ENCODE measurements at regions not wholly inside any gene's neighbourhood (a gene's known extent, or its start where the extent isn't known, plus 50 kb on each side); places are given as distances from the start of the nearest gene placed in this dataset.

DNA sequence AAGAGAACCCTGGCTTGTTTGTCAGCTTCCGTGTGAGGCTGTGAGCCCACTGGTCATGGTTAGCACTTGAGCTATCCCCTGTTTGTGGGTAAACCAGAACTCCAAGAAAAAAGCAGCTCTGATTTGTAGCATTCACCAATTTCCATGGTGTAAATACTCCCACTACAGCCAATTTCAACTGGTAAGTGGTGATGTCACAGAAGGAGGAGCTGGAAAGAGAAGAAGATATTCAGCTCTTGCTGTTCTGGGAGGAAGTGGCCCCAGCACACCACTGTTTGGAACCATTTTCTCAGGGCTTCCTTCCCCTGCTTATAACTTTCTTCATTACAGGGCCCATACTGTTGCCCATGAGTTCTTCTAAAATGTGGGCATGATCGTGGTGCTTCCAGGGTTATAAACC lies 500.1 kb upstream of the ZMIZ1 start:
- peaks cover 12% of the 10 kb centered on the region for H3K27me3 ChIP-seq (ENCODE audit: control insufficient read depth, insufficient read depth, low read length)
- H3K79me2 ChIP-seq (ENCODE audit: control insufficient read depth, insufficient read depth, low read length) = no peaks in the 10 kb centered on the region
- H3K36me3 ChIP-seq (ENCODE audit: control insufficient read depth, insufficient read depth, low read length) = no peaks in the 10 kb centered on the region
- TF ChIP-seq, protein P1, sequence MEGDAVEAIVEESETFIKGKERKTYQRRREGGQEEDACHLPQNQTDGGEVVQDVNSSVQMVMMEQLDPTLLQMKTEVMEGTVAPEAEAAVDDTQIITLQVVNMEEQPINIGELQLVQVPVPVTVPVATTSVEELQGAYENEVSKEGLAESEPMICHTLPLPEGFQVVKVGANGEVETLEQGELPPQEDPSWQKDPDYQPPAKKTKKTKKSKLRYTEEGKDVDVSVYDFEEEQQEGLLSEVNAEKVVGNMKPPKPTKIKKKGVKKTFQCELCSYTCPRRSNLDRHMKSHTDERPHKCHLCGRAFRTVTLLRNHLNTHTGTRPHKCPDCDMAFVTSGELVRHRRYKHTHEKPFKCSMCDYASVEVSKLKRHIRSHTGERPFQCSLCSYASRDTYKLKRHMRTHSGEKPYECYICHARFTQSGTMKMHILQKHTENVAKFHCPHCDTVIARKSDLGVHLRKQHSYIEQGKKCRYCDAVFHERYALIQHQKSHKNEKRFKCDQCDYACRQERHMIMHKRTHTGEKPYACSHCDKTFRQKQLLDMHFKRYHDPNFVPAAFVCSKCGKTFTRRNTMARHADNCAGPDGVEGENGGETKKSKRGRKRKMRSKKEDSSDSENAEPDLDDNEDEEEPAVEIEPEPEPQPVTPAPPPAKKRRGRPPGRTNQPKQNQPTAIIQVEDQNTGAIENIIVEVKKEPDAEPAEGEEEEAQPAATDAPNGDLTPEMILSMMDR (conservative IDR thresholded peaks at IDR 0.05 in 1 of 2, IDR thresholded peaks at IDR 0.05 in 1 of 2; ENCODE audit: low read depth in 1 of 2, low read length in 2 of 2) = no peak
- no peak for TF ChIP-seq EZH2 (IDR thresholded peaks at IDR 0.05; ENCODE audit: low read length, missing control alignments)
- H3K9ac ChIP-seq (ENCODE audit: insufficient read depth, low read length) = no peak overlapping the region
- H3K4me1 ChIP-seq (ENCODE audit: control insufficient read depth, extremely low read depth, insufficient read depth, low read length) = no peaks in the 10 kb centered on the region
- DNase-seq (ENCODE audit: low read depth in 2 of 2) = no peak
- no peak overlapping the region for H3K4me2 ChIP-seq (ENCODE audit: extremely low read depth, insufficient read depth, low read length)
- no peak overlapping the region for H2AFZ ChIP-seq (ENCODE audit: low read length)
- H3K9me3 ChIP-seq (ENCODE audit: control insufficient read depth, insufficient read depth, low read depth, low read length) = no peaks in the 10 kb centered on the region
- no peak overlapping the region for H3K4me3 ChIP-seq (replicated peaks in 1 of 4; ENCODE audit: control extremely low read depth in 1 of 4, insufficient read depth in 1 of 4, low read depth in 3 of 4, low read length in 4 of 4)
- H3K27ac ChIP-seq (ENCODE audit: insufficient read depth, low read length) = no peak overlapping the region
- no peaks in the 10 kb centered on the region for H4K20me1 ChIP-seq (ENCODE audit: control insufficient read depth, extremely low read depth, insufficient read depth, low read length)

DNA sequence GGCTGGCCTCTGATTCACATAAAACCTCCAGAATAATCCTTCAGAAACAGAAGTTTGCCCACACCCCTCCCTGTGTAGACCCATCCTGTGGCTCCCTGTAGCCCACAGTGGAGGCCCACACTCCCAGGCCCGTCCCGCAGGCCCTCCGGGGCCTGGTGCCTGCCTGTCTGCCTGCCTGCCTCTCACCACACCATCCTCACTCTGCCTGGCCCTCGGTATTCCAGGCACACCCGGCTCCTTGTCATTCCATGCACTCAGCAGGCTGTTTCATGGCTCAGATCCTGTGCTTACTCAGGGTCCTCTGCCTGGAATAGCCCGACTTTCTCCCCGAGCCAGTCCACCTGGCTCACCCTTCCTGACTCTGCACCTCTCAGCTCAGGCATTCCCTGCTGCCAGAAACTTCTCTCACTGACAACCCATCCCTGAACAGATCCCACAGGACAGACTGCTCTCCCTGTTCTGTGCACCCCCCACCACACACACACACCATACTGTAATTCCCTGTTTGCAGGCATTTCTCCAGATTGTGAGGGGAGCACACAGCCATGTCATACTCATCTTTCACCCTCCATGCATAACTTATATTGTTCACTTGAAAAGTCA lies 498.0 kb upstream of the ZMIZ1 start:
- Histone ChIP-seq H3K79me2 (ENCODE audit: control insufficient read depth, insufficient read depth, low read length) (no peaks in the 10 kb centered on the region), H3K4me2 (ENCODE audit: extremely low read depth, insufficient read depth, low read length) (no peak overlapping the region), H4K20me1 (ENCODE audit: control insufficient read depth, extremely low read depth, insufficient read depth, low read length) (no peaks in the 10 kb centered on the region), H3K9ac (ENCODE audit: insufficient read depth, low read length) (no peak overlapping the region), H3K27me3 (ENCODE audit: control insufficient read depth, insufficient read depth, low read length) (peaks cover 4% of the 10 kb centered on the region), H3K27ac (ENCODE audit: insufficient read depth, low read length) (no peak overlapping the region), H3K9me3 (ENCODE audit: control insufficient read depth, insufficient read depth, low read depth, low read length) (no peaks in the 10 kb centered on the region), H3K4me3 (replicated peaks in 1 of 4; ENCODE audit: control extremely low read depth in 1 of 4, insufficient read depth in 1 of 4, low read depth in 3 of 4, low read length in 4 of 4) (no peak overlapping the region), H3K4me1 (ENCODE audit: control insufficient read depth, extremely low read depth, insufficient read depth, low read length) (no peaks in the 10 kb centered on the region), H3K36me3 (ENCODE audit: control insufficient read depth, insufficient read depth, low read length) (no peaks in the 10 kb centered on the region), H2AFZ (ENCODE audit: low read length) (no peak overlapping the region)
- DNase-seq (ENCODE audit: low read depth in 2 of 2) = peak in 1 of 2 donors; percentile 18
- no peak for TF ChIP-seq EZH2 (IDR thresholded peaks at IDR 0.05; ENCODE audit: low read length, missing control alignments)
- TF ChIP-seq, protein P1 (conservative IDR thresholded peaks at IDR 0.05 in 1 of 2, IDR thresholded peaks at IDR 0.05 in 1 of 2; ENCODE audit: low read depth in 1 of 2, low read length in 2 of 2) = no peak

DNA sequence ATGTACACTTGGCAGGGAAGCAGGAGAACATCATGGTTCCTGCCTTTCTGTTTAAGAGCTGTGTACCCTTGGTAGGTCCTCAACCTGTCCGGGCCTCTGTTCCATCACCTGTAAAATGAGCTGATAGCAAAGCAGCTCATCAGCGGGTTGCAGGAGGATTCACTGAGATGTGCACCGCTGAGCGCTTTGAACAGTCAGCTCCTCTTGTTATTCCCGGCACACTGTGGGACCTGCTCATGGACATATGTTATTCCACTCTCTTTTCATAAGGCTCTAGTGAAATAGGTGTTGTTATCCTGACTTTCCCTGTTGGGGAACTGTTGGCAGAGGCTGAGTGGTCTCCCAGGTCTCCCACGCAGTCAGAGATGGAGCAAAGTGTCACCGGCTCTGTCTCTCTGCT lies 497.5 kb upstream of the ZMIZ1 start:
- H3K79me2 ChIP-seq (ENCODE audit: control insufficient read depth, insufficient read depth, low read length) = no peaks in the 10 kb centered on the region
- no peaks in the 10 kb centered on the region for H3K36me3 ChIP-seq (ENCODE audit: control insufficient read depth, insufficient read depth, low read length)
- H3K4me3 ChIP-seq (replicated peaks in 1 of 4; ENCODE audit: control extremely low read depth in 1 of 4, insufficient read depth in 1 of 4, low read depth in 3 of 4, low read length in 4 of 4) = no peak overlapping the region
- no peak overlapping the region for H3K9ac ChIP-seq (ENCODE audit: insufficient read depth, low read length)
- H3K4me1 ChIP-seq (ENCODE audit: control insufficient read depth, extremely low read depth, insufficient read depth, low read length) = no peaks in the 10 kb centered on the region
- no peaks in the 10 kb centered on the region for H3K9me3 ChIP-seq (ENCODE audit: control insufficient read depth, insufficient read depth, low read depth, low read length)
- no peak for TF ChIP-seq EZH2 (IDR thresholded peaks at IDR 0.05; ENCODE audit: low read length, missing control alignments)
- TF ChIP-seq, protein P1 (conservative IDR thresholded peaks at IDR 0.05 in 1 of 2, IDR thresholded peaks at IDR 0.05 in 1 of 2; ENCODE audit: low read depth in 1 of 2, low read length in 2 of 2) = no peak
- no peak overlapping the region for H3K27ac ChIP-seq (ENCODE audit: insufficient read depth, low read length)
- no peak overlapping the region for H2AFZ ChIP-seq (ENCODE audit: low read length)
- DNase-seq (ENCODE audit: low read depth in 2 of 2) = no peak
- no peaks in the 10 kb centered on the region for H4K20me1 ChIP-seq (ENCODE audit: control insufficient read depth, extremely low read depth, insufficient read depth, low read length)
- H3K27me3 ChIP-seq (ENCODE audit: control insufficient read depth, insufficient read depth, low read length) = peaks cover 3% of the 10 kb centered on the region
- no peak overlapping the region for H3K4me2 ChIP-seq (ENCODE audit: extremely low read depth, insufficient read depth, low read length)
